IMR-90 (cell line): ENCODE measurements at regions not wholly inside any gene's neighbourhood (a gene's known extent, or its start where the extent isn't known, plus 50 kb on each side); places are given as distances from the start of the nearest gene placed in this dataset.
A peak's percentile ranks its signal among the peaks of the same experiment; 100 is the strongest.

Experiments
- ATAC-seq: fragments of 200-7000 bp; cut with Tn5 transposase; 2 replicates; pipeline ENCODE4 v1.9.1; 2020; ENCODE audit warnings: low read depth, mild to moderate bottlenecking, moderate library complexity
- BruUV-seq: library from RNA; stranded (reverse); fragments of 400-500 nt; replicated peaks from 2 replicates; lab custom pipeline; 2021; lab: Mats Ljungman, UMichigan
- CTCF ChIA-PET: fragments of 300-600 bp; formaldehyde crosslinking; extraction: SDS; loops from one replicate; lab custom pipeline; 2021; ENCODE audit warnings: antibody characterized with exemption; lab: Yijun Ruan, JAX
- POLR2A ChIA-PET: fragments of 300-600 bp; sonication (Branson Sonifier 250); formaldehyde crosslinking; loops from one replicate; lab custom pipeline; 2022; ENCODE audit warnings: antibody characterized with exemption; ENCODE audit not compliant: unreplicated experiment; lab: Charles Lee
- DNase-seq: peaks from one replicate; pipeline ENCODE4 v3.0.0; 2013
- H2AFZ ChIP-seq: replicated peaks from 2 replicates; pipeline ENCODE3; 2013; ENCODE audit warnings: low read length, mild to moderate bottlenecking; ENCODE audit not compliant: poor library complexity
- H2AK5ac ChIP-seq: 2 replicates; pipeline ENCODE4 v1.6.1; 2013; ENCODE audit warnings: low read depth, low read length, inconsistent platforms
- H2AK9ac ChIP-seq: replicated peaks from 2 replicates; pipeline ENCODE3; 2013; ENCODE audit warnings: mild to moderate bottlenecking, low read depth, low read length, moderate library complexity; ENCODE audit not compliant: poor library complexity
- H2BK120ac ChIP-seq: 2 replicates; pipeline ENCODE4 v1.6.1; 2013; ENCODE audit warnings: low read depth, low read length, inconsistent platforms
- H2BK15ac ChIP-seq: 3 replicates; pipeline ENCODE4 v1.6.1; 2013; ENCODE audit warnings: low read depth, low read length, inconsistent platforms
- H2BK20ac ChIP-seq: 2 replicates; pipeline ENCODE4 v1.6.1; 2013; ENCODE audit warnings: low read depth, mild to moderate bottlenecking, inconsistent platforms, low read length, moderate library complexity
- H2BK5ac ChIP-seq: 2 replicates; pipeline ENCODE4 v1.6.1; 2013; ENCODE audit warnings: mild to moderate bottlenecking, low read depth, low read length, inconsistent platforms; ENCODE audit not compliant: poor library complexity, severe bottlenecking
- H3K14ac ChIP-seq: replicated peaks from 2 replicates; pipeline ENCODE4 v1.6.1; 2013; ENCODE audit warnings: low read depth, low read length, inconsistent platforms
- H3K18ac ChIP-seq: 2 replicates; pipeline ENCODE4 v1.6.1; 2013; ENCODE audit warnings: low read depth, low read length, control low read depth
- H3K23ac ChIP-seq: 2 replicates; pipeline ENCODE4 v1.6.1; 2013; ENCODE audit warnings: low read depth, low read length, inconsistent platforms
- H3K27ac ChIP-seq: 2 replicates; pipeline ENCODE4 v1.5.1; 2013; ENCODE audit warnings: mild to moderate bottlenecking, control low read depth, low read length; ENCODE audit not compliant: insufficient read depth
- H3K27me3 ChIP-seq: 2 replicates; pipeline ENCODE4 v1.6.1; 2013; ENCODE audit warnings: low read length; ENCODE audit not compliant: control insufficient read depth, insufficient read depth
- H3K36me3 ChIP-seq: 2 replicates; pipeline ENCODE4 v1.6.1; 2013; ENCODE audit warnings: low read length, mixed read lengths; ENCODE audit not compliant: control insufficient read depth, insufficient read depth
- H3K4ac ChIP-seq: 2 replicates; pipeline ENCODE4 v1.6.1; 2013; ENCODE audit warnings: low read depth, low read length, inconsistent platforms
- H3K4me1 ChIP-seq: 2 replicates; pipeline ENCODE4 v1.6.1; 2013; ENCODE audit warnings: low read length, mixed read lengths; ENCODE audit not compliant: control insufficient read depth, insufficient read depth
- H3K4me2 ChIP-seq: 2 replicates; pipeline ENCODE4 v1.6.1; 2013; ENCODE audit warnings: low read depth, mild to moderate bottlenecking, control low read depth, low read length, moderate library complexity
- H3K4me3 ChIP-seq: 2 replicates; pipeline ENCODE4 v1.5.1; 2013; ENCODE audit warnings: low read depth, mild to moderate bottlenecking, control low read depth, low read length, moderate library complexity; ENCODE audit not compliant: insufficient read depth
- H3K56ac ChIP-seq: 2 replicates; pipeline ENCODE4 v1.6.1; 2013; ENCODE audit warnings: low read length, inconsistent platforms; ENCODE audit not compliant: insufficient read depth; ENCODE audit errors: extremely low read depth
- H3K79me1 ChIP-seq, 2 experiments: 2 replicates each; pipeline ENCODE4 v1.6.1; 2013; ENCODE audit warnings: low read length in 2 of 2, inconsistent platforms in 1 of 2, low read depth in 1 of 2
- H3K9ac ChIP-seq: 2 replicates; pipeline ENCODE4 v1.6.1; 2013; ENCODE audit warnings: low read depth, low read length, control low read depth
- H3K9me1 ChIP-seq: 2 replicates; pipeline ENCODE4 v1.6.1; 2013; ENCODE audit warnings: low read length, inconsistent platforms; ENCODE audit not compliant: insufficient read depth
- H3K9me3 ChIP-seq: 2 replicates; pipeline ENCODE4 v1.6.1; 2013; ENCODE audit warnings: low read length; ENCODE audit not compliant: control insufficient read depth, insufficient read depth
- H4K20me1 ChIP-seq: 2 replicates; pipeline ENCODE4 v1.6.1; 2013; ENCODE audit warnings: low read length, inconsistent platforms; ENCODE audit not compliant: insufficient read depth
- H4K5ac ChIP-seq: 2 replicates; pipeline ENCODE4 v1.6.1; 2013; ENCODE audit warnings: mild to moderate bottlenecking, low read depth, low read length, control low read depth
- H4K8ac ChIP-seq, 2 experiments: 2 replicates each; pipeline ENCODE4 v1.6.1; 2013; ENCODE audit warnings: low read depth in 2 of 2, low read length in 2 of 2, control low read depth in 1 of 2, inconsistent platforms in 1 of 2
- H4K91ac ChIP-seq: 2 replicates; pipeline ENCODE4 v1.6.1; 2013; ENCODE audit warnings: low read depth, low read length, inconsistent platforms; ENCODE audit not compliant: insufficient read depth
- MAFK ChIP-seq: IDR thresholded peaks from 2 replicates; pipeline ENCODE4 v1.6.1; 2012; ENCODE audit warnings: low read depth, low read length, improper control_type of control experiment
- USF2 ChIP-seq: fragments of 150-350 bp; IDR thresholded peaks from 2 replicates; pipeline ENCODE4 v1.6.1; 2017; ENCODE audit warnings: mild to moderate bottlenecking, antibody characterized with exemption, low read length, low read depth
- WGBS, 2 experiments: methylation state at CpG; one replicate each; pipeline versions ENCODE4 v1.1.5 to v1.1.7; 2013; ENCODE audit warnings: missing lambda C conversion rate in 2 of 2; ENCODE audit not compliant: insufficient read length in 1 of 2; ENCODE audit errors: extremely low coverage in 2 of 2; 5-methylcytosine and 5-hydroxymethylcytosine counted together
- dilution Hi-C: fragments of 300-500 bp; cut with HindIII; formaldehyde crosslinking; loops from one replicate; pipeline ENCODE4 v1.14.3; 2018; ENCODE audit warnings: low sequenced_read_pairs; ENCODE audit not compliant: unreplicated experiment
- in situ Hi-C: fragments of 300-500 bp; cut with MboI; formaldehyde crosslinking; loops from 3 replicates; pipeline ENCODE4 v1.14.3; 2019; ENCODE audit warnings: low sequenced_read_pairs, inconsistent platforms, mixed read lengths
- intact Hi-C: fragments of 100-400 bp; cut with micrococcal nuclease; formaldehyde crosslinking; loops from 2 replicates; pipeline ENCODE4 v1.10.0; 2022

DNA sequence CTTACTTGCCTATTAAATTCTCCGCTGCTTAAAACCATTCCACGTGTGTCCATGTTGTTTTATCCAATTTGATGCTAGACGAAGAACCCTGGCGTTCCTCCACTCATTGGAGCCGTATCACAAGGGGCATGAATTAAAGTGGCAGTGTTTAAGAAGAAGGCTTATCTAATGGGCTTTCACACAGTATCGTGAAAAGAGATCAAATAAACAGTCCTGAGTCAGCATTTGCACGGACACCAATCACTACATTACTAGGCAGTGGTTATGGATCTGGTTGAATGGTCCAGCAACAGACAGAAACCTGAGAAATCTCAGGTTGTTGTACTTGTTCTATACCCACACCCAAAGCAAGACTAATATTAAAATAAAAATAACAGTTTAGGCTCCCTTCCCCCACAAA lies 671.6 kb downstream of the FAT4 start:
- H3K9me3 ChIP-seq = no peaks in the 10 kb centered on the region
- intact Hi-C loops (no loop called here), in situ Hi-C loops (no loop called here), dilution Hi-C loops (no loop called here)
- no peak overlapping the region for H3K56ac ChIP-seq
- no peaks in the 10 kb centered on the region for H3K4me1 ChIP-seq
- H3K79me1 ChIP-seq = no peaks in the 10 kb centered on the region
- no peak overlapping the region for H3K9ac ChIP-seq
- no peak overlapping the region for H3K14ac ChIP-seq
- no peak overlapping the region for H3K4ac ChIP-seq
- ChIA-PET CTCF (no interaction called here), POLR2A (no interaction called here)
- H2BK5ac ChIP-seq = no peak overlapping the region
- H4K91ac ChIP-seq = no peak overlapping the region
- H2AFZ ChIP-seq = no peak overlapping the region
- no peak overlapping the region for H4K8ac ChIP-seq
- H3K23ac ChIP-seq = no peak overlapping the region
- H2AK5ac ChIP-seq = no peak overlapping the region
- TF ChIP-seq MAFK (peak; percentile 64), USF2 (no peak)
- DNase-seq (no peak), ATAC-seq (no peak)
- H3K36me3 ChIP-seq = no peaks in the 10 kb centered on the region
- H3K18ac ChIP-seq = no peak overlapping the region
- no peak overlapping the region for H2AK9ac ChIP-seq
- WGBS, 2 experiments = no CpG with 5 or more reads among the region's 7 CpGs
- no peaks in the 10 kb centered on the region for H3K27me3 ChIP-seq
- no TSS peak for BruUV-seq
- H4K20me1 ChIP-seq = no peaks in the 10 kb centered on the region
- H3K4me2 ChIP-seq = no peak overlapping the region
- H4K5ac ChIP-seq = no peak overlapping the region
- H3K27ac ChIP-seq = no peak overlapping the region
- no peaks in the 10 kb centered on the region for H3K9me1 ChIP-seq
- no peak overlapping the region for H3K4me3 ChIP-seq
- no peak overlapping the region for H2BK15ac ChIP-seq
- no peak overlapping the region for H2BK120ac ChIP-seq
- H2BK20ac ChIP-seq = no peak overlapping the region
